Activated naive CD8-positive, alpha-beta T cell treated with anti-CD3 and anti-CD28 coated beads, Interleukin-2, amount 50 U/mL, for 24 hours (primary cell): ENCODE measurements at regions not wholly inside any gene's neighbourhood (a gene's known extent, or its start where the extent isn't known, plus 50 kb on each side); places are given as distances from the start of the nearest gene placed in this dataset.
A peak's percentile ranks its signal among the peaks of the same experiment; 100 is the strongest.

ENCODE experiments used
- ATAC-seq: fragments of 150-1000 bp; cut with Tn5 transposase; one replicate; pipeline ENCODE4 v1.10.0; 2021
- DNase-seq: peaks from one replicate; pipeline ENCODE4 v3.0.0; 2021
- H3K27ac Mint-ChIP-seq: one replicate; pipeline ENCODE4 v1.8.0; 2021; ENCODE audit warnings: mild to moderate bottlenecking, mixed read lengths
- H3K27me3 Mint-ChIP-seq: one replicate; pipeline ENCODE4 v1.8.0; 2021; ENCODE audit warnings: mixed read lengths
- H3K36me3 Mint-ChIP-seq: one replicate; pipeline ENCODE4 v1.8.0; 2021; ENCODE audit warnings: low read depth, mixed read lengths
- H3K4me1 Mint-ChIP-seq: one replicate; pipeline ENCODE4 v1.8.0; 2021; ENCODE audit warnings: mixed read lengths
- H3K4me3 Mint-ChIP-seq: one replicate; pipeline ENCODE4 v1.8.0; 2021; ENCODE audit warnings: mild to moderate bottlenecking, moderate library complexity, mixed read lengths
- H3K9me3 Mint-ChIP-seq: one replicate; pipeline ENCODE4 v1.8.0; 2021; ENCODE audit warnings: mixed read lengths

DNA sequence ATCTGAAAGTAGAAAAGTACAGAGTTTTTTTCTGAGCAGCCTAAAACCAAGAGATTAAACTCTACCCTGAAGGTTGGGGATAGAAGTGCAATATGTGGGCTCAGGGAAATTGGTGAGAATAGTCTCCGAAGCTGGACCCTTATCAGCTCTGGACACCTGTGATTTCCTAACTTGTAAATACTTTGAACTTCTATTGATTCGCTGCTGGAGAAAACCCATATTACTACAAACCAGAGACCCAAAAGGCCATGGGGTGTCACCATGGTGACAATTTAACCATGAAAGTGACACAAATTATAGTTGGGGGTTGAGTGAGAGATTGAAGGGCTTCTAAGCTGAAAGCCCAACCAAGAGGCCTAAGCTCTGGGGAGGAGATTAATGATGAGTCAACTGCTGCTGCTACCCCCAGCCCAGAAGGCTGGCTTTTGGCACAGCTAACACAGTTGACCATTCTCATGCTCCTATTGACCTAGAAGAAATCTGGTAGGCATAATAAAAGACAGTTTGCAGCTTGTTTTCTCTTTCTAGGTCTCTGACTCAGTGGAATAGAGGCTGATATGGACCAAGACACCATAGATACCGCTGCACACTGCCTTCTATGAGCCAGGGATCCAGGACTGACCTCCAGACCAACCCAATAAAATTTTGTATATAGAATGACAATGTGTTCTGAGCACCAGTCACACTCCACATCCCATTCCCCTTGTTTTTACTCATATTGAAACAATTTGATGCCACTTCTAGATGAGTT, 131.9 kb upstream of the FNDC3A start:
- no peak overlapping the region for H3K27ac Mint-ChIP-seq
- no peak for ATAC-seq
- H3K27me3 Mint-ChIP-seq: peaks cover 7% of the 10 kb centered on the region
- H3K4me3 Mint-ChIP-seq: no peak overlapping the region
- H3K4me1 Mint-ChIP-seq: no peaks in the 10 kb centered on the region
- no peak for DNase-seq
- H3K9me3 Mint-ChIP-seq: no peaks in the 10 kb centered on the region
- no peaks in the 10 kb centered on the region for H3K36me3 Mint-ChIP-seq

DNA sequence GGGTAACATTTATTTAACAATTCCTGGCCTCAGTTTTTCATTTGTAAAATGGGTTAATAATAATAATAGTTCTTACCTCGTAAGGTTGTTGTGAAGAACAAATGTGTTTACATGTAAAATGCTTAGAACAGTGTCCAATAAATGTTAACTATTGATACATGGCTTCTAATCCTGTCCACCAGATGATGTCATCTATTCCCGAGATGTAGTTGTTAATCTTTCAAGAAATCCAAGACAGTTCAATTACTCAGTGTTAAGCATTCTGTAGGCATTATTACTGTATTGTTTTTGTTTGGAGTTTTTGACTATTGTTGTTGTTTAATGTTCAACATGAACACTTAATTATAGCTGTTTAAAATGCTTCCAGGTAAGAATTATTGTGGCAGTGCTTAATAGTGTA, 131.0 kb upstream of the FNDC3A start:
- Mint-ChIP-seq H3K4me3 (no peak overlapping the region), H3K36me3 (no peaks in the 10 kb centered on the region), H3K27me3 (peaks cover 8% of the 10 kb centered on the region), H3K27ac (no peak overlapping the region), H3K9me3 (no peaks in the 10 kb centered on the region), H3K4me1 (no peaks in the 10 kb centered on the region)
- DNase-seq (no peak), ATAC-seq (no peak)

DNA sequence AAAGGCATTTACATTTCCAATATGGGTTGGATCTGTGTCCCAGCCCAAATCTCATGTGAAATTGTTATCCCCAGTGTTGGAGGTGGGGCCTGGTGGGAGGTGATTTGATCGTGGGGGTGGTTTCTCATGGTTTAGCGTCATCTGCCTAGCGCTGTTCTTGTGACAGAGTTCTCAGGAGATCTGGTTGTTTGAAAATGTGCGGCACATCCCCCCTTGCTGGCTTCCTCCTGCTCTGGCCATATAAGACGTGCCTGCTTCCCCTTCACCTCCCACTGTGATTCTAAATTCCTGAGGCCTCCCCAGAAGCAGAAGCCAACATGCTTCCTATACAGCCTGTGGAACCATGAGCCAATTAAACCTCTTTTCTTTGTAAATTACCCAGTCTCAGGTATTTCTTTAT, 126.2 kb upstream of the FNDC3A start:
- Mint-ChIP-seq H3K27me3 (peaks cover 8% of the 10 kb centered on the region), H3K4me1 (peaks cover 37% of the 10 kb centered on the region), H3K36me3 (no peaks in the 10 kb centered on the region), H3K27ac (no peak overlapping the region), H3K9me3 (no peaks in the 10 kb centered on the region), H3K4me3 (no peak overlapping the region)
- ATAC-seq (no peak), DNase-seq (no peak)

DNA sequence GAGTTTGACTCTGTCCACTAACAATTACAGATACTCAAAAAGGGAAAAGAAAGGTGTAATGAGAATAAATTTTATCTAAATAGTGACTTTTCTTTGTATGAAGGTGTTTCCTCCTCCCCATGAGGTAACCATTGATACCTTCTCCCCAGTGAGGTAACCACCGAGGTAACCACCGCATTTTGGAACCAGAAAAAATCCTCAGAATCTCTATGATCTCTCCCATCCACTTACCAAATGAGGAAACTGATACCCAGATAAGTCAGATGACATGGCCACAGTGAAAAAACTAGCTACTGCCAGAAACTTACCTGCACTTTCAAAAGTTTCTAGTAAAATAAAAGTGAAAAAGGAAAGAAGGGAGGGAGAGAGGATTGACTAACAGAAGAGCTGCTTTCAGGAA, 124.0 kb upstream of the FNDC3A start:
- no peak overlapping the region for H3K4me3 Mint-ChIP-seq
- DNase-seq (no peak), ATAC-seq (peak; percentile 25)
- peaks cover 37% of the 10 kb centered on the region for H3K4me1 Mint-ChIP-seq
- no peaks in the 10 kb centered on the region for H3K36me3 Mint-ChIP-seq
- peaks cover 8% of the 10 kb centered on the region for H3K27me3 Mint-ChIP-seq
- H3K9me3 Mint-ChIP-seq: no peaks in the 10 kb centered on the region
- peak overlapping the region; percentile 55 for H3K27ac Mint-ChIP-seq

DNA sequence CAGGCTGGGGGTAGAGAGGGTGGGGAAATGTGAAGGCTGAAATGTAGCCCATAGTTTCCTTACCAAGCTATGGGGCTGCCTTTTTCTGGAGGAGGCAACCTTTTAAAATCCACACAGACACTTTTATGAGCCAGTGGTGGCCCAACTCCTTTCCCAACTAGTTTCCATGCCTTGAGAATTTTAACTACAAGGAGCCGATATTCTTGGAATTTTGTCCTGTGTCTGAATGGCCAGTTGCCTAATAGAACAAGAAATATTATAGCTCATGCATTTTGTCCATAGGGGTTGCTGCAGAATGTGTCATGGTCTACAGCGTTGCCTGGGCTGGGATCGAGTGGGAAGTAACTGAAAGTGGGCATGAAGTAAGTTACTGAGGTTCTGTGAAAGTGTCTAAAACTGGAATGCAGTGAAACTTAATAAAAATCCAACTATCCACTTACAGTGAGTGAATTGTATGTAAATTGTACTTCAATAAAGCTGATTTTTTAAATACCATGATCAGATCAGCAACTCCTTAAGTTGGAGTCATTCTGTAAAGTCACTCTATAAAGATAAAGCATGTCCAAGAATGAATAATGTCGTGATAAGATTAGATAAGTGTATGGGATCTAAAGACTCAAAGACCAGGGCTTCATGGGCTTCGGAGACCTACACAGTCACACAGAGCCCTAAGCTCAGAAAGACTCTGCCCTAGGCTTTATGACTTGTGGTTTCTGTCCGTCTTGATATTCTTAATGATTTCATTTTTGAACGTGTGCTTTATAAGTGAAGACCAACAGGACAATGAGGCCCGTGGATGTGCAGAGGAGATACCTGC, 122.6 kb upstream of the FNDC3A start:
- ATAC-seq (peak; percentile 62), DNase-seq (no peak)
- Mint-ChIP-seq H3K4me3 (no peak overlapping the region), H3K9me3 (no peaks in the 10 kb centered on the region), H3K27me3 (peaks cover 8% of the 10 kb centered on the region), H3K4me1 (peaks cover 42% of the 10 kb centered on the region), H3K27ac (peak overlapping the region; percentile 83), H3K36me3 (no peaks in the 10 kb centered on the region)

DNA sequence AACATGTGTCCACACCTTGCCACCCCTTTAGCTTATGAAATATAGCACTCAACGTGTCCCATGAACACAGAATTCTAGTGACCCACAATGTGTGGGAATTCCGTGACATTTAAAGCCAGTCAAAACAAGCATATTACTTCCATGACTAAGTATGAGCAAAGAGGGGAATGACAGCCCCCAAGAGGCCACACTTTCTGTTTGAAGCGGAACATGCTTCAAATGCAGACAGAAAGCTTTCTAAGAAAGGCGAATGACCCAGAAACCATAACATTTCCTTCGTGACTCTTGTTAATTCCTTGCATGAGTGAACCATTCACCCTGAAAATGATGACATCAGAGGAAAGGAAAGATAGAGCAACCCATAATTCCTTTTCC, 122.0 kb upstream of the FNDC3A start:
- H3K36me3 Mint-ChIP-seq: no peaks in the 10 kb centered on the region
- peak overlapping the region; percentile 5 for H3K4me3 Mint-ChIP-seq
- H3K27me3 Mint-ChIP-seq: peaks cover 6% of the 10 kb centered on the region
- ATAC-seq (peak; percentile 85), DNase-seq (peak; percentile 34)
- H3K9me3 Mint-ChIP-seq: no peaks in the 10 kb centered on the region
- peaks cover 48% of the 10 kb centered on the region for H3K4me1 Mint-ChIP-seq
- peak overlapping the region; percentile 83 for H3K27ac Mint-ChIP-seq

DNA sequence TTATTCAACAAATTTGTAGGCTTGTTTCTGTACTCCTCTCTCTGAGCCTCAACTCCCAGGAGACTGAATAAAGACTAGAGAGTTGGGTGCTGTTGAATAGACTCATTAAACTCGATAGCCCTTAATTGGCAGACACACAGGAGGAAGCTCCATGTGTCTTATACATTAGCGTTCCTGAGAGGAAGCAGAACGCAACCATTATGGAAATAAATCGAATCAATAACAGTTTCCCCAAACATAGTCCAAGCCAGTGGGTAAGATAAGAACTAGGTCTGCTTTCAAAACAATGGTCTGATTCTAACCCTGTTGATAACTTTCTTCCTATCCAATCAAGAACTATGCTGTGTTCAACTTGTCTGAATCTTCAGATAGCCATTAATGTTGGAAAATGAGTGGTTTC, 118.1 kb upstream of the FNDC3A start:
- H3K27me3 Mint-ChIP-seq: no peaks in the 10 kb centered on the region
- H3K4me1 Mint-ChIP-seq: peaks cover 35% of the 10 kb centered on the region
- DNase-seq (no peak), ATAC-seq (no peak)
- no peak overlapping the region for H3K4me3 Mint-ChIP-seq
- H3K9me3 Mint-ChIP-seq: peaks cover 4% of the 10 kb centered on the region
- H3K27ac Mint-ChIP-seq: no peak overlapping the region
- no peaks in the 10 kb centered on the region for H3K36me3 Mint-ChIP-seq

DNA sequence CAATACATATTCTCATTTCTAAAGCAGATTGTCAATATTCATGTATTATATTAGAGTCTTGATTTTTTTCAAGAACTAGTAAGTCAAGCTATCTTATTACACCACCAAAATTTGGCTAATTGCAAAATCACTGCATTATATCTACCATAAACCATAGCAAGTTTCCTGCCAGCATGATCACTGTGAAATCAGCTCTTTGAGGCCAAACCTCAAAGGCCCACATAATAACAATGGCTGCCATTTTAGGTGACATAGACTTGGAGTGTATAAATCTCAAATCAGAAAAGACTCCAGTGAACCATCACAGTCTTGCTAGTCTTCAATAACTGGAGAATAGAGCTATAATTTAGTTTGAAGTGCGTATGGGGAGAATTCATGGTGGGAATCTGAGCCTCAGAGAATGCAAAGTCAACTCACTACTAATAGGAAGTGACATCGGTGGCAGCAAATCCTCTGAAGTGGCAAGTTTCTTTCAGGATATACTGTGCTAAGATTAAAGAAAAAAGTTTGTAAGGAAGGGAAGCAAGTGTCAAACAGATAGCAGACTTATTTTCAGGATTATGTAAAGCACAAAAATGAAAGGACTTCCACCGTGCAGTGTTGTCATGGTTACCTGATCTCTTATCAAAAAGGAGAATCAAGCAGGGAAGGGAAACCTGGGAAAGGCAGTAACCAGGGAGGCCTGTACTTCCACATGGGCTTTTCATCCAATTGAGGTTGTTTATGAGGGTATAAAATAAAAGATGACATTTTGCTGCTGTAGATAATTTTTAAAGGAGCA, 117.4 kb upstream of the FNDC3A start:
- no peak overlapping the region for H3K27ac Mint-ChIP-seq
- H3K4me3 Mint-ChIP-seq: no peak overlapping the region
- DNase-seq: no peak
- ATAC-seq: no peak
- peaks cover 28% of the 10 kb centered on the region for H3K4me1 Mint-ChIP-seq
- no peaks in the 10 kb centered on the region for H3K27me3 Mint-ChIP-seq
- H3K36me3 Mint-ChIP-seq: no peaks in the 10 kb centered on the region
- peaks cover 4% of the 10 kb centered on the region for H3K9me3 Mint-ChIP-seq

DNA sequence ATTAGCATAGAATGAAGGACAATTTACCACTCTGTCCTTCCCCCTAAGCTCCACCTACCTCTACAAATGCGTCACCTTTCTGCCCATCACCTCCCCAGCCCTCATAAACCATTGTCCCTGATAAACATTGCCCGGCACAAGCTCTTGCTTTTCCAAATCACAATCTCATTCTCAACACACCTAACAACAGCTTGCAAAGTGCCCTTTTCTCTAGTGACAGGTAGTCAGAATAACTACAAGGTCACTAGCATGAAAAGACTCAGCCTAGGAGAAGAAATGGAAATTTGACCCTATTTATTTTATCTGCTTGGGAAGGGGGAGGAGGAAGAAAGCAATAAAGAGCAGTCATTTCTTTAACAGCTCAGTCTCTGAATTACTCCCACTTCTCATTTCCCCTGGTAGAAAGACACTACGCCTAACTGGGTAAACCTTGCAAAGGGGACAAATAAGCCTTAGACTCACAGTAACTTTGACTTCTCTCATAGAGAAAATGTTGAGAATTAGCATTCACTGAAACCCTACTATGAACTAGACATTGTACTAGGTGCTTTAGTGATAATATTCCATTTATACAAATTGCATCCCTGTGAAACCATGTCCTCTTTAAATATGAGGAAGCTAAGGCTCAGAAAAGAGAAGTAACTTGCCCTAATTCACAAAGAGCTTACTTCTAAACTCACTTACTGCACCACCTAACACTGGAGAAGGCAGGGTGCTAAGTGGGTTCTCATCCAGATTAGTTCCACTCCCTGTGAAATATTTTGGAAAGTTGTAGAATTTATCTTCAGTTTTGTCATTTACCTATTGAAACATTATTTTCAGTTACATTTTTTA, 116.2 kb upstream of the FNDC3A start:
- no peaks in the 10 kb centered on the region for H3K36me3 Mint-ChIP-seq
- no peak overlapping the region for H3K4me3 Mint-ChIP-seq
- no peak overlapping the region for H3K27ac Mint-ChIP-seq
- peaks cover 4% of the 10 kb centered on the region for H3K9me3 Mint-ChIP-seq
- H3K4me1 Mint-ChIP-seq: peaks cover 19% of the 10 kb centered on the region
- H3K27me3 Mint-ChIP-seq: no peaks in the 10 kb centered on the region
- ATAC-seq (no peak), DNase-seq (no peak)

DNA sequence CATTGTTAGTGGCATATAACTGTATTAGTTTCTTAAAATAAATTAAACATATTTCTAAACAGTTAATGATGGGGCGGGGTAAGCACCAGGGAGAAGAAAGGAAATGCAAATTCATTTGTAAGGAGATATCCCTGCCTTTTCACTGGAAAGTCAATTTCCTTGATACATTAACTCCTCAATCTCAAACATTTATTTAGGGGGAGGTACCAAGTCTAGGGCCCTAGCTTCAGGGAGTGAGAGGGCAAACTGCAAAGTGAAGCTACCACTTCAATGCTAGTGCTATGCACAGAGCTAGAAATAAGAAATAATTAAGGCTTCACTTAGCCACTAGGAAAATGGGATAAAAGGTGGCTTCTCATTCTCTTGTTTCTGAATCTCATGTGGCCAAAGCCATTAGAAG, 115.3 kb upstream of the FNDC3A start:
- no peak for ATAC-seq
- no peak for DNase-seq
- H3K4me3 Mint-ChIP-seq: no peak overlapping the region
- no peaks in the 10 kb centered on the region for H3K36me3 Mint-ChIP-seq
- H3K4me1 Mint-ChIP-seq: peaks cover 19% of the 10 kb centered on the region
- no peaks in the 10 kb centered on the region for H3K27me3 Mint-ChIP-seq
- H3K9me3 Mint-ChIP-seq: peaks cover 4% of the 10 kb centered on the region
- H3K27ac Mint-ChIP-seq: no peak overlapping the region

DNA sequence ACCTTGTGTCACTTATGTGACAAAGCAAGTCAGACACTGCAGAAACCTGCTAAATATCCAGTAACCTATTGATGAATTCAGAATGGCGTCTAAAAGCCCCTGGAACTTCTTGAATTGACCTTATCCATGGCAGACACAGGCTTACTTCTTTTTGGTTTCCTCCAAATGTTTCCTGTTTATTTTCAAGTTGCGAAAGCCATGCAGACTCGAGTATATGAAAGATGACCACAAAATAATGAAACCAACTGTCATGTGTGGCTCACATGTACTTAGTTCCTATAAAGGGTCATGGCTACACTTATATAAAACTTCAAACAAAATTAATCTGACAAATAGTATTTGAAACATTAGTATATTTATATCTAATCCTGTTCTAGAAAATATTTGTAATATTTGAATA, 113.1 kb upstream of the FNDC3A start:
- peaks cover 19% of the 10 kb centered on the region for H3K4me1 Mint-ChIP-seq
- ATAC-seq: no peak
- DNase-seq: no peak
- H3K27me3 Mint-ChIP-seq: no peaks in the 10 kb centered on the region
- peaks cover 4% of the 10 kb centered on the region for H3K9me3 Mint-ChIP-seq
- H3K4me3 Mint-ChIP-seq: no peak overlapping the region
- H3K27ac Mint-ChIP-seq: no peak overlapping the region
- no peaks in the 10 kb centered on the region for H3K36me3 Mint-ChIP-seq

DNA sequence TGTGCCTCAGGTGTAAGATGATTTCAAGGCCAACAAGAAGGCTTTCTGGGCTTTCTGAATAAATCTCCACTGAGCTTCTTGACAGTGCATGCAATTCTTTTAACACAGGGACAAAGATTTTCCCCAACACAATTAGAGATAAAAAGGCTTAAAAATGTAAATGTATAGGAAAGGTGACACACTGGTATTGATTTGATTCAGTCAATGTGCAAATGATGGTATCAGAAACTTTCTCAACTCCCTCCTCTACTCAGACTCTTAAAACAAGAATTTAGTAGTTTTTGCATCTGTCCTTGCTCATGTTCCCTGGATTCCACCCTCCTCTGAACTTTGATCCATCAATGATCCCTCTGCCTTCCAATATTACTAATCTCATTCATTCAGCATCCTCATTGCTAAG, 111.6 kb upstream of the FNDC3A start:
- Mint-ChIP-seq H3K27ac (no peak overlapping the region), H3K4me3 (no peak overlapping the region), H3K9me3 (peaks cover 4% of the 10 kb centered on the region), H3K27me3 (no peaks in the 10 kb centered on the region), H3K36me3 (no peaks in the 10 kb centered on the region), H3K4me1 (peaks cover 8% of the 10 kb centered on the region)
- DNase-seq: no peak
- ATAC-seq: no peak

DNA sequence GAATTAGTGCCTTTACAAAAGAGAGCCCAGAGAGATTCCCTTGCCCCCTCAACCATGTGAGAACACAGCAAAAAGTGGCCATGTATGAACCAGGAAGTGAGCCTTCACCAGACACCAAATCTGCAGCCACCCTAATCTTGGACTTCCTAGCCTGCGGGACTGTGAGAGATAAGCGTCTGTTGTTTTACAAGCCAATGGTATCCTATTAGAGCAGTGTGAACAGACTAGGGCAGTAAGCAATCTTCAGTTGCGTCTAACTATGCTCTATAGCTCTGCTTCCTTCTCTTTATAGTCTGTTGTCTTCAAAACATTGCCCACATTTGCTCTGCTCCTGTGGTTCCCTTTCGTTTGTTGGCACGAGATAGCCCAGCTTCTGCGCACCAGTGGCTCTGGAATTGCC, 109.5 kb upstream of the FNDC3A start:
- no peaks in the 10 kb centered on the region for H3K36me3 Mint-ChIP-seq
- no peak overlapping the region for H3K4me3 Mint-ChIP-seq
- peaks cover 6% of the 10 kb centered on the region for H3K4me1 Mint-ChIP-seq
- no peaks in the 10 kb centered on the region for H3K27me3 Mint-ChIP-seq
- H3K27ac Mint-ChIP-seq: no peak overlapping the region
- H3K9me3 Mint-ChIP-seq: peaks cover 4% of the 10 kb centered on the region
- no peak for DNase-seq
- ATAC-seq: no peak

DNA sequence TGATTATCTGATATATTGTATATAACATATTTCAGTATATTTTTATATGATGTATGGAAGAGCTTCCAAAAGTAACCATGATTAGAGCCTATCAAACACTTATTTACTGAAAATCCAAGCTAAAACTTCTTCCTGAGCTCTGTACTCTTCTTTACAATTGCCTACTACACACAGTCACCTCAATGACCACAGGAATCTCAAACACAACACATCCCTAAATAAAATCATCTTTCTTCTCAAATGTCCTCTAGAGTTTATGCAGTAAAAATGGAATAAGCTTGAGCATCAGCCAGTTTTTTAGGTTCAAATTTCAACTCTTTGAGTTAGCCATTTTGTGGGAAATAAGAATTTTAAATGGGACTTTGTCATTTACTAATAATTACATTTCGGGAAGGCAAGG, 102.6 kb upstream of the FNDC3A start:
- Mint-ChIP-seq H3K4me3 (no peak overlapping the region), H3K27ac (no peak overlapping the region), H3K27me3 (peaks cover 5% of the 10 kb centered on the region), H3K4me1 (no peaks in the 10 kb centered on the region), H3K36me3 (no peaks in the 10 kb centered on the region), H3K9me3 (no peaks in the 10 kb centered on the region)
- ATAC-seq (no peak), DNase-seq (no peak)
